CD4-positive, CD25-positive, alpha-beta regulatory T cell (primary cell): ENCODE measurements at regions not wholly inside any gene's neighbourhood (a gene's known extent, or its start where the extent isn't known, plus 50 kb on each side); places are given as distances from the start of the nearest gene placed in this dataset.

ENCODE experiments used
- ATAC-seq, 2 donors: fragments of 150-1000 bp; cut with Tn5 transposase; one replicate each; pipeline ENCODE4 v1.10.0; 2021; ENCODE audit warnings: low read depth in 2 of 2, moderate number of reproducible peaks in 2 of 2, moderate library complexity in 1 of 2
- DNase-seq, 3 donors: peaks; one replicate each; pipeline versions ENCODE4 v3.0.0 to v3.0.0-alpha.2; 2012 to 2022; ENCODE audit warnings: mixed read lengths in 1 of 3
- H3K27ac ChIP-seq: one replicate; pipeline ENCODE4 v1.7.0; 2013; ENCODE audit warnings: mild to moderate bottlenecking, low read length; ENCODE audit not compliant: insufficient read depth, poor library complexity, severe bottlenecking
- H3K27me3 ChIP-seq: one replicate; pipeline ENCODE4 v1.7.0; 2013; ENCODE audit warnings: low read length; ENCODE audit not compliant: control insufficient read depth, insufficient read depth
- H3K36me3 ChIP-seq: one replicate; pipeline ENCODE4 v1.7.0; 2013; ENCODE audit warnings: mild to moderate bottlenecking, low read length, moderate library complexity; ENCODE audit not compliant: control insufficient read depth, insufficient read depth
- H3K4me1 ChIP-seq: 2 replicates; pipeline ENCODE4 v1.7.0; 2013; ENCODE audit warnings: mild to moderate bottlenecking, low read length; ENCODE audit not compliant: insufficient read depth, control insufficient read depth, poor library complexity, severe bottlenecking
- H3K4me3 ChIP-seq: one replicate; pipeline ENCODE4 v1.7.0; 2013; ENCODE audit warnings: low read depth, mild to moderate bottlenecking, low read length, moderate library complexity
- H3K9me3 ChIP-seq, 2 experiments: 1 replicate in 1 of 2; 2 replicates in 1 of 2; pipeline ENCODE4 v1.7.0; 2013; ENCODE audit warnings: low read length in 2 of 2, mild to moderate bottlenecking in 1 of 2, moderate library complexity in 1 of 2; ENCODE audit not compliant: control insufficient read depth in 2 of 2
- H3K27ac Mint-ChIP-seq, 3 donors: one replicate each; pipeline ENCODE4 v1.8.0; 2020 to 2022; ENCODE audit warnings: mild to moderate bottlenecking in 3 of 3, mixed read lengths in 3 of 3, moderate library complexity in 2 of 3
- H3K27me3 Mint-ChIP-seq: one replicate; pipeline ENCODE4 v1.8.0; 2022; ENCODE audit warnings: mild to moderate bottlenecking, mixed read lengths
- H3K36me3 Mint-ChIP-seq: one replicate; pipeline ENCODE4 v1.8.0; 2020; ENCODE audit warnings: mixed read lengths
- H3K4me1 Mint-ChIP-seq, 4 donors: one replicate each; pipeline ENCODE4 v1.8.0; 2020 to 2022; ENCODE audit warnings: mixed read lengths in 4 of 4, mild to moderate bottlenecking in 1 of 4
- H3K4me3 Mint-ChIP-seq, 4 donors: one replicate each; pipeline ENCODE4 v1.8.0; 2020 to 2022; ENCODE audit warnings: mild to moderate bottlenecking in 4 of 4, mixed read lengths in 4 of 4, moderate library complexity in 3 of 4
- H3K9me3 Mint-ChIP-seq, 7 donors: one replicate each; pipeline ENCODE4 v1.8.0; 2020 to 2022; ENCODE audit warnings: mixed read lengths in 7 of 7, mild to moderate bottlenecking in 3 of 7, moderate library complexity in 2 of 7

DNA sequence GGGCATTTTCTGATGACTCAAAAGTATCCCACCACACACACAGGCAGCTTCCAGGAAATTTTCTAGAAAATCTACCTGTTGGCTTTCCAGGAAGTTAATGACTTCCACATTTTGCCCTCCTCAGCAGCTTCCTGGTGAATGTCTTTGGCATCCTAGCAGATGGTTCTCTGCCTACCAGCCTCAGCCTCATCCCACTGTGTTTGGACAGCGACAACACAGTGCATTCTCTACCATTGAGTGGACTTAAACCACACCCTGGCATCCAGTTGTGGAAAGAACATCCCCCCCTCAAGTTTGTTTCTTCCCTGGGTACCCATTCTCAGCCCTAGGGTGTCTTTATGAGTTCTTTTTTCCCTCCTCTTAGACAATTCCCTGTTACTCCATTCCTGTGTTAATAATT, 50.8 kb upstream of the GADL1 start:
- Histone ChIP-seq H3K27ac (no peak overlapping the region), H3K4me3 (no peak overlapping the region), H3K27me3 (no peaks in the 10 kb centered on the region), H3K9me3 (no peaks in the 10 kb centered on the region), H3K4me1 (no peaks in the 10 kb centered on the region), H3K36me3 (no peaks in the 10 kb centered on the region)
- peaks cover 0 to 2% (median 0%) of the 10 kb centered on the region in 4 donors for H3K4me1 Mint-ChIP-seq
- no peak overlapping the region for H3K4me3 Mint-ChIP-seq
- H3K36me3 Mint-ChIP-seq = no peaks in the 10 kb centered on the region
- H3K27ac Mint-ChIP-seq = no peak overlapping the region
- H3K27me3 Mint-ChIP-seq = peaks cover 6% of the 10 kb centered on the region
- no peak for DNase-seq
- H3K9me3 Mint-ChIP-seq = peaks cover 0 to 4% (median 0%) of the 10 kb centered on the region in 7 donors
- ATAC-seq = no peak

DNA sequence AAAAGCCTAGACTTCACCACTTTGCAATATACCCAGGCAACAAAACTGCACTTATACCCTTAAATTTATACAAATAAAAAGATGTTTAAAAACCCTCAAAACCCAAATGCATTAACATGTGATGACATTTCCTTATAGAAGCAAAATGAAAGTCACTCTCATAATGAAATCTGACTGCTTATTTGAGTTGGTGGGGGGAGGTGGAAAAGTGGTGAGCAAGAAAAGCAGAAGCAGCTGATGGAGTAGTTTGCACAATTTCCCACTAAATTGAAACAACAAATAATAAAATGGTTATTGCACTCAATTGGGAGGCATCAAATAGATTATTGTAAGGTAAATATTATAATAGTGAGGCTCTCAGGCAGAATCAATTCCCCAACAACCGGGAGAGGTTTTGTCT, 54.0 kb upstream of the GADL1 start:
- Mint-ChIP-seq H3K27me3 (peaks cover 6% of the 10 kb centered on the region), H3K27ac (no peak overlapping the region), H3K4me3 (no peak overlapping the region), H3K4me1 (peaks cover 0 to 2% (median 0%) of the 10 kb centered on the region in 4 donors), H3K36me3 (no peaks in the 10 kb centered on the region), H3K9me3 (peaks cover 0 to 2% (median 0%) of the 10 kb centered on the region in 7 donors)
- DNase-seq (no peak), ATAC-seq (no peak)
- no peaks in the 10 kb centered on the region for H3K9me3 ChIP-seq
- H3K27me3 ChIP-seq = no peaks in the 10 kb centered on the region
- no peak overlapping the region for H3K27ac ChIP-seq
- H3K36me3 ChIP-seq = no peaks in the 10 kb centered on the region
- H3K4me1 ChIP-seq = no peaks in the 10 kb centered on the region
- H3K4me3 ChIP-seq = no peak overlapping the region

DNA sequence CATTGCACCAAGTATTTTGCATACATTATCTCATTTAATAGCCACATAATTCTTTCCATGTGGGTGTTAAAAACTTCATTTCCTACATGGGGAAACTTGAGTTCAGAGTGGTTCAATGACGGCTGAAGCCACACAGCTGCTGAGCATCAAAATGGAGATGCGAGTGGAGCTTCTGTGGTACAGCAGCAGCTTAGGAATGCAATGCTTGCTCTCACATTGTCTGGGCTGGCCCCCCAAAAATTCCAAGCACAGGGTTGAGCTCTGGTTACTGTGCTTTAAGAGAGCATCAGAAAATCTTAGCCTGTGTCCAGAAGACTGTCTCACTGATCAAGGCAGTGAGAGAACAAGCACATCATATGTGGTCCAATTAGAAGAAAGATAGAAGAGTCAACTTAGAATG, 57.4 kb upstream of the GADL1 start:
- DNase-seq (no peak), ATAC-seq (no peak)
- Mint-ChIP-seq H3K27ac (no peak overlapping the region), H3K4me3 (no peak overlapping the region), H3K27me3 (no peaks in the 10 kb centered on the region), H3K9me3 (peaks cover 0 to 2% (median 0%) of the 10 kb centered on the region in 7 donors), H3K4me1 (peaks cover 0 to 2% (median 0%) of the 10 kb centered on the region in 4 donors), H3K36me3 (no peaks in the 10 kb centered on the region)
- Histone ChIP-seq H3K4me3 (no peak overlapping the region), H3K4me1 (no peaks in the 10 kb centered on the region), H3K36me3 (no peaks in the 10 kb centered on the region), H3K9me3 (no peaks in the 10 kb centered on the region), H3K27me3 (no peaks in the 10 kb centered on the region), H3K27ac (no peak overlapping the region)

DNA sequence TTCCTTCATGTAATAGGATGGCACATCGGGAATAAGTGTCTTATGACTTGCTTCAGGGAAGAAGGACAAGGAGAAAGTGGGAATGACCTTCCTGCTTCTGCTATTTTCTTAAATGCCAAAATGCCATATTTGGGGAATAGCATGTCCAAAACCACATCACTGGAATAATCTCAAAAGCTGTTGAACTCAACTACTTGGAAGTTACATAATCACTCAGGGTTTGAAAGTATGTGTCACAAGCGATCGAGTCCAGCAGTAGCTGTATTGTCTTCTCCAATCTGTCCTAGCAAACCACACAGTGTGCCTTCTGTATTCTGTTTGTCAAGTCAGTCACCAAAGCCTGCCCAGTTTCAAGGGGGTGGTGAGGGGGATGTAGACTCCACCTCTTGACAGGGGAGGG, 58.3 kb upstream of the GADL1 start:
- H3K27me3 Mint-ChIP-seq = no peaks in the 10 kb centered on the region
- no peaks in the 10 kb centered on the region for H3K36me3 ChIP-seq
- H3K27ac Mint-ChIP-seq = no peak overlapping the region
- H3K4me1 Mint-ChIP-seq = peaks cover 0 to 2% (median 0%) of the 10 kb centered on the region in 4 donors
- ATAC-seq = no peak
- H3K4me3 Mint-ChIP-seq = no peak overlapping the region
- no peaks in the 10 kb centered on the region for H3K36me3 Mint-ChIP-seq
- H3K27me3 ChIP-seq = no peaks in the 10 kb centered on the region
- H3K4me3 ChIP-seq = no peak overlapping the region
- no peak for DNase-seq
- H3K27ac ChIP-seq = no peak overlapping the region
- peaks cover 0 to 3% (median 0%) of the 10 kb centered on the region in 7 donors for H3K9me3 Mint-ChIP-seq
- H3K9me3 ChIP-seq = no peaks in the 10 kb centered on the region
- H3K4me1 ChIP-seq = no peaks in the 10 kb centered on the region

DNA sequence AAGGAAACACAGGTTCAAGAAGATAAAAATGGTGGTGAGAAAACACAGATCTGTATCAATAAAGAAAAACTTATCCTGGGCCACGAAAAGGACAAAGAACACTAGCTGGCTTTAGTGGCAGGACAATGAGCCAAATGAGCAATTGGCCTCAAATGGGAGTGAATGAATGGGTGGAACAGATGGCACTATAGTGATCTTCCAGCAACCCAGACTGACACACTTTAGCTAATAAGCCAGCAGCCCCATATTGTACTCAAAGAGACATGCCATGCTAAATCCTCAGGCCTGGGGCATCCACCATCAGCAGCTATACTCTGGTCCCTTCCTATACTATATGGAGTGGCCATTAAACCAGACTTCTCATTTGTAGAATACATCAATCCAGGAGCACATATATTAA, 60.0 kb upstream of the GADL1 start:
- H3K27me3 Mint-ChIP-seq = no peaks in the 10 kb centered on the region

DNA sequence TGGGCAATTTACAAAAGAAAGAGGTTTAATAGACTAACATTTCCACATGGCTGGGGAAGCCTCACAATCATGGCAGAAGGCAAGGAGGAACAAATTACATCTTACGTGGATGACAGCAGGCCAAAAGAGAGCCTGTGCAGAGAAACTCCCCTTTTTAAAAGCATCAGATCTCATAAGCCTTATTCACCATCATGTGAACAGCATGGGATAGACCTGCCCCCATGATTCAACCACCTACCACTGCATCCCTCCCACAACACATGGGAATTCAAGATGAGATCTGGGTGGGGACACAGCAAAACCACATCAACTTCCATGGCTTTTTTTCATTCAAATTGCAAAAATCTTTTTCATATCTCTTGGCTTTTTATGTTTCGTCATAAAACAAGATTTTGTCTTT, 67.6 kb upstream of the GADL1 start:
- H3K4me1 Mint-ChIP-seq = no peaks in the 10 kb centered on the region
- peaks cover 6% of the 10 kb centered on the region for H3K27me3 Mint-ChIP-seq
- H3K4me1 ChIP-seq = no peaks in the 10 kb centered on the region
- no peaks in the 10 kb centered on the region for H3K36me3 ChIP-seq
- no peak overlapping the region for H3K27ac Mint-ChIP-seq
- H3K9me3 ChIP-seq = peaks cover 0 to 8% of the 10 kb centered on the region in 2 experiments
- H3K36me3 Mint-ChIP-seq = no peaks in the 10 kb centered on the region
- peaks cover 0 to 12% (median 3%) of the 10 kb centered on the region in 7 donors for H3K9me3 Mint-ChIP-seq
- no peak overlapping the region for H3K4me3 ChIP-seq
- no peaks in the 10 kb centered on the region for H3K27me3 ChIP-seq
- H3K4me3 Mint-ChIP-seq = no peak overlapping the region
- DNase-seq (no peak), ATAC-seq (no peak)
- no peak overlapping the region for H3K27ac ChIP-seq

More for the DNA sequence above, 60.0 kb upstream of the GADL1 start:
- DNase-seq = no peak
- Histone ChIP-seq H3K27me3 (no peaks in the 10 kb centered on the region), H3K4me3 (no peak overlapping the region), H3K9me3 (peaks cover 0 to 8% of the 10 kb centered on the region in 2 experiments), H3K4me1 (no peaks in the 10 kb centered on the region), H3K27ac (no peak overlapping the region), H3K36me3 (no peaks in the 10 kb centered on the region)
- H3K4me1 Mint-ChIP-seq = no peaks in the 10 kb centered on the region
- H3K27ac Mint-ChIP-seq = no peak overlapping the region
- no peak for ATAC-seq
- H3K36me3 Mint-ChIP-seq = no peaks in the 10 kb centered on the region
- H3K4me3 Mint-ChIP-seq = peak overlapping the region in 1 of 4 donors; percentile 13
- H3K9me3 Mint-ChIP-seq = peaks cover 0 to 8% (median 2%) of the 10 kb centered on the region in 7 donors

DNA sequence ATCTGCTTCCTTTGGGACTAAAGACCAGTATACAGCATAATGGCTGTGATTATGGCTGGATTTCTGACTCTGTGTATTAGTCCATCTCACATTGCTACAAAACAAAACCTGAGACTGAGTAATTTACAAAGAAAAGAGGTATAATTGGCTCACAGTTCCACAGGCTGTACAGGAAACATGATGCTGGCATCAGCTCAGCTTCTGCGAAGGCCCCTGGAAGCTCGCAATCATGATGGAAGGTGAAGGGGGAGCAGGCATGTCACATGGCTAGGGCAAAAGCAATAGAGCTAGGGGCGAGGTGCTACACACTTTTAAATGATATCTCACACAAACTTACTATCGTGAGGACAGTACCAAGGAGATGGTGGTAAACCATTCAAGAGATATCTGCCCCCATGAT, 68.0 kb upstream of the GADL1 start:
- H3K9me3 Mint-ChIP-seq = peaks cover 0 to 12% (median 2%) of the 10 kb centered on the region in 7 donors
- ATAC-seq (no peak), DNase-seq (no peak)
- H3K36me3 ChIP-seq = no peaks in the 10 kb centered on the region
- no peak overlapping the region for H3K4me3 Mint-ChIP-seq
- H3K27me3 ChIP-seq = no peaks in the 10 kb centered on the region
- H3K27ac Mint-ChIP-seq = no peak overlapping the region
- H3K27me3 Mint-ChIP-seq = peaks cover 6% of the 10 kb centered on the region
- H3K27ac ChIP-seq = no peak overlapping the region
- peaks cover 0 to 8% of the 10 kb centered on the region in 2 experiments for H3K9me3 ChIP-seq
- no peak overlapping the region for H3K4me3 ChIP-seq
- no peaks in the 10 kb centered on the region for H3K4me1 Mint-ChIP-seq
- no peaks in the 10 kb centered on the region for H3K4me1 ChIP-seq
- H3K36me3 Mint-ChIP-seq = no peaks in the 10 kb centered on the region

DNA sequence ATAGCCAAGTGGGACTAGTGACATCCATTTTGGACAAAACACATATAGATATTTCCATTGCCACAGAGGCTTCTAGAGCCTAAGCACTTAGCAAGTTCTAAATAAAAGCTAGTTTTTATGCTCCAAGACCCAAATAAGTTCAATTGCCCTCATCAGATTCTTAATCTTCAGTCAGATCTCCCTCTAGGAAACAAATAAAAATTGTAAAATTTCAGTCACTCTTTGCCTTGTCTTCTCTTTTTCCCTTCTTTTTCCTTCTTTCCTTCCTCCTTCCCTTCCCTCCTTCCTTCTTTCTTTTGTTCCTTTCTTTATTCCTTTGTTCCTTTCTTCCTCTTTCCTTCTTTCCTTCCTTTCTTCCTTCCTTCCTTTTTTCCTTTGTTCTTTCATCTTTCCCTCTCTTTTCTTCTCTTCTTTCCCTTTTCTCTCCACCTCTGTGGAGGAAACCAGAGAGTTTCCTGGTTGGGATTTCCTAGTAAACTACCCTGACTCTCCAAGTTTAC, 68.8 kb upstream of the GADL1 start:
- H3K36me3 ChIP-seq = no peaks in the 10 kb centered on the region
- Mint-ChIP-seq H3K9me3 (peaks cover 0 to 11% (median 2%) of the 10 kb centered on the region in 7 donors), H3K27me3 (peaks cover 6% of the 10 kb centered on the region), H3K4me3 (no peak overlapping the region), H3K27ac (no peak overlapping the region), H3K4me1 (no peaks in the 10 kb centered on the region), H3K36me3 (no peaks in the 10 kb centered on the region)
- ATAC-seq (no peak), DNase-seq (no peak)
- no peaks in the 10 kb centered on the region for H3K4me1 ChIP-seq
- H3K27me3 ChIP-seq = no peaks in the 10 kb centered on the region
- H3K9me3 ChIP-seq = peaks cover 0 to 6% of the 10 kb centered on the region in 2 experiments
- H3K4me3 ChIP-seq = no peak overlapping the region
- H3K27ac ChIP-seq = no peak overlapping the region
